ENCODE measurements at regions not wholly inside any gene's neighbourhood (a gene's known extent, or its start where the extent isn't known, plus 50 kb on each side); places are given as distances from the start of the nearest gene placed in this dataset.

DNA sequence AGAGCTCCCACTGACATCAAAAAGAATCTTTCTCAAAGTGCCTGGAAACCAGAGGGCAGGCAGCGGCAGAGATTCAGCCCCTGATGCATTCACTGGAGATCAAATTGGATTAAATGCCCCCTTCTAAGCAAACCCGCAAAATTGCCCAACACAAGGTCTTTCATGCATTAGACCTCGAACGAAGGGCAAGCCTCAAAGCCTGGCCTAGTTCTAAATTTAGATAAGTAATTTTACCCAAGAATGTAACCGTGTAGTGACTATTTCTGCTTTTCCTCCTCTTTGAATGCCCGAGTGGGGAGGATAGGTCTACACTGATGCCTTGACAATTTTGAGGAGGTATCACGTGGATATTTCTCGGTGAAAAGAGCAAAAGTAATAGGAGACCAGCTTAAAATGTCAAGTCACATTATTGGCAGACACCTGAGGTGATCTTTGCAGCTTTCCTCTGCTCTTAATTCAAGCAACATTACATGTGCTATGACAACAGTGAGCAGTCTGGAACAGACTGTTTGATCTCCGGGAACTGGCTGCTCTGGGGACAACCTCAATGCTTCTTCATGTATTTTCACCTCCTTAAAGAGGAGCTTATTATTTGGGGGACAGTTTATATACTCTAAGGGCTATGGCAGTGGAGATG is 1263.5 kb upstream of the AUTS2 start:
- POLR2A ChIA-PET, result interaction anchor here (0.7 kb wide), 1 partner anchor 113 kb away, joined by 9 read pairs; no protein-coding TSS in a partner anchor
- Histone ChIP-seq H3K9me3 (ENCODE audit: control insufficient read depth, insufficient read depth, low read depth, low read length) (no peaks in the 10 kb centered on the region), H3K27ac (ENCODE audit: extremely low read depth, low read depth, low read length) (no peak overlapping the region), H3K36me3 (ENCODE audit: control insufficient read depth in 2 of 2, insufficient read depth in 1 of 2, low read length in 2 of 2) (no peaks in the 10 kb centered on the region), H3K4me1 (ENCODE audit: control insufficient read depth, insufficient read depth, low read length) (no peaks in the 10 kb centered on the region), H3K4me3 (ENCODE audit: low read depth, low read length) (no peak overlapping the region)
- CTCF ChIA-PET, result no interaction called here
- TF ChIP-seq PRDM6 (tag by site-specific recombination; IDR thresholded peaks at IDR 0.05) (no peak), SALL2 (tag by site-specific recombination; IDR thresholded peaks at IDR 0.05; ENCODE audit: borderline replicate concordance) (no peak), ZBTB44 (tag by site-specific recombination; IDR thresholded peaks at IDR 0.05) (no peak), IKZF3 (tag by site-specific recombination; IDR thresholded peaks at IDR 0.05) (no peak), ZNF202 (tag by site-specific recombination; IDR thresholded peaks at IDR 0.05; ENCODE audit: borderline replicate concordance) (no peak), ZNF555 (tag by site-specific recombination; conservative IDR thresholded peaks at IDR 0.05) (no peak), ZBTB21 (tag by site-specific recombination; IDR thresholded peaks at IDR 0.05) (no peak), ZNF175 (tag by site-specific recombination; IDR thresholded peaks at IDR 0.05) (no peak), GLIS2 (tag by site-specific recombination; IDR thresholded peaks at IDR 0.05) (no peak), ZNF19 (tag by site-specific recombination; IDR thresholded peaks at IDR 0.05; ENCODE audit: low read depth) (no peak), ZNF274 (IDR thresholded peaks at IDR 0.05; ENCODE audit: low read length) (no peak), ZNF274 (tag by site-specific recombination; IDR thresholded peaks at IDR 0.05; ENCODE audit: borderline replicate concordance) (no peak), ZFP37 (tag by site-specific recombination; IDR thresholded peaks at IDR 0.05) (no peak), EGR2 (tag by site-specific recombination; IDR thresholded peaks at IDR 0.05; ENCODE audit: low read depth) (no peak)
- TF ChIP-seq, protein P1, sequence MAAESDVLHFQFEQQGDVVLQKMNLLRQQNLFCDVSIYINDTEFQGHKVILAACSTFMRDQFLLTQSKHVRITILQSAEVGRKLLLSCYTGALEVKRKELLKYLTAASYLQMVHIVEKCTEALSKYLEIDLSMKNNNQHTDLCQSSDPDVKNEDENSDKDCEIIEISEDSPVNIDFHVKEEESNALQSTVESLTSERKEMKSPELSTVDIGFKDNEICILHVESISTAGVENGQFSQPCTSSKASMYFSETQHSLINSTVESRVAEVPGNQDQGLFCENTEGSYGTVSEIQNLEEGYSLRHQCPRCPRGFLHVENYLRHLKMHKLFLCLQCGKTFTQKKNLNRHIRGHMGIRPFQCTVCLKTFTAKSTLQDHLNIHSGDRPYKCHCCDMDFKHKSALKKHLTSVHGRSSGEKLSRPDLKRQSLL (tag by site-specific recombination; IDR thresholded peaks at IDR 0.05), result no peak

DNA sequence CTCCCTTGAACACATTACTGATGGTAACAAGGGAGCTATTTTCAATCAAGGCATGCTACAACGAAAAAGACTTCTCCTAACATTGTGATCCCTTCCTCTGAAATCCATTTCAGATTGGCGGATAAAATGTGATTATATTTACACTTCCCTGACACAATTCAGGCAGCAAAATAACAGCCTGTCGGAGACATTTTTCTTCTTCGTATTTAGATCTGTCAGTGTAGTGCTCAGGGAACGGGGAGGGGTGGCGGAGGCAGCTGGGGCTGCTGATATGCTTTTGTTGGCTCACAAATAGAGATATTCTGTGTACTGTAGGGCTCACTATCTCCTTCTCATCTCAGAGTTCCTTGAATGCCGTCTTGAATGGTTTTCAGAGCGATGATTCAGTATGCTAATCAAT is 1261.7 kb upstream of the AUTS2 start:
- POLR2A ChIA-PET, result no interaction called here
- H3K4me3 ChIP-seq (ENCODE audit: low read depth, low read length), result no peak overlapping the region
- TF ChIP-seq ZNF791 (tag by site-specific recombination; IDR thresholded peaks at IDR 0.05), result no peak
- no peak for TF ChIP-seq ZNF561 (tag by site-specific recombination; IDR thresholded peaks at IDR 0.05; ENCODE audit: borderline replicate concordance)

DNA sequence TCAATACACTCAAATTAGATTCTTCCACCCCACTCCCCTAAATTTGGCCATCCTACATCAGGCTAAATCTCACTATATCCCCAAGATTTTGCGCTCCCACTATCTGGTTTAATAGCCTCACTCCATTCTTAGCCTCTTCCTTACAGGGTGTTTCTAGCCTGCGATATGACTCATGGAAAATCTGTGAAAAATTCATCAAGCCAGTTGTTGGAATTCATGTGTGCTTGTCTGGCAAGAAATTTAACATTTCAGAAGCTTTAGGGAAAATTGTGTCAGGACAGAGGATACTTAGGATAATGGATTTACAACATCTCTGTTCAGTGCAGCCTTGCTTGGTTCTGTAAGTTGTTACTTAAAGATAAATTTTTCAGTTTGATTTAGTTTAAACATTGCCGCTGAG is 1249.9 kb upstream of the AUTS2 start:
- Histone ChIP-seq H3K36me3 (ENCODE audit: control insufficient read depth in 2 of 2, insufficient read depth in 1 of 2, low read length in 2 of 2) (no peaks in the 10 kb centered on the region), H3K4me3 (ENCODE audit: low read depth, low read length) (no peak overlapping the region)

More for the DNA sequence above, 1261.7 kb upstream of the AUTS2 start:
- CTCF ChIA-PET, result no interaction called here
- Histone ChIP-seq H3K36me3 (ENCODE audit: control insufficient read depth in 2 of 2, insufficient read depth in 1 of 2, low read length in 2 of 2) (no peaks in the 10 kb centered on the region), H3K4me1 (ENCODE audit: control insufficient read depth, insufficient read depth, low read length) (no peaks in the 10 kb centered on the region), H3K9me3 (ENCODE audit: control insufficient read depth, insufficient read depth, low read depth, low read length) (no peaks in the 10 kb centered on the region), H3K27ac (ENCODE audit: extremely low read depth, low read depth, low read length) (no peak overlapping the region)

More for the DNA sequence above, 1249.9 kb upstream of the AUTS2 start:
- ChIA-PET CTCF (no interaction called here), POLR2A (no interaction called here)
- H3K4me1 ChIP-seq (ENCODE audit: control insufficient read depth, insufficient read depth, low read length), result no peaks in the 10 kb centered on the region
- TF ChIP-seq ZNF518A (tag by site-specific recombination; conservative IDR thresholded peaks at IDR 0.05; ENCODE audit: low read depth) (no peak), KLF16 (tag by site-specific recombination; IDR thresholded peaks at IDR 0.05) (no peak)
- TF ChIP-seq, protein P2, sequence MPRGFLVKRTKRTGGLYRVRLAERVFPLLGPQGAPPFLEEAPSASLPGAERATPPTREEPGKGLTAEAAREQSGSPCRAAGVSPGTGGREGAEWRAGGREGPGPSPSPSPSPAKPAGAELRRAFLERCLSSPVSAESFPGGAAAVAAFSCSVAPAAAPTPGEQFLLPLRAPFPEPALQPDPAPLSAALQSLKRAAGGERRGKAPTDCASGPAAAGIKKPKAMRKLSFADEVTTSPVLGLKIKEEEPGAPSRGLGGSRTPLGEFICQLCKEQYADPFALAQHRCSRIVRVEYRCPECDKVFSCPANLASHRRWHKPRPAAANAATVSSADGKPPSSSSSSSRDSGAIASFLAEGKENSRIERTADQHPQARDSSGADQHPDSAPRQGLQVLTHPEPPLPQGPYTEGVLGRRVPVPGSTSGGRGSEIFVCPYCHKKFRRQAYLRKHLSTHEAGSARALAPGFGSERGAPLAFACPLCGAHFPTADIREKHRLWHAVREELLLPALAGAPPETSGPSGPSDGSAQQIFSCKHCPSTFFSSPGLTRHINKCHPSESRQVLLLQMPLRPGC (tag by site-specific recombination; IDR thresholded peaks at IDR 0.05), result no peak
- no peaks in the 10 kb centered on the region for H3K9me3 ChIP-seq (ENCODE audit: control insufficient read depth, insufficient read depth, low read depth, low read length)
- no peak overlapping the region for H3K27ac ChIP-seq (ENCODE audit: extremely low read depth, low read depth, low read length)

Measured in HEK293 (cell line).